ENCODE measurements at regions not wholly inside any gene's neighbourhood (a gene's known extent, or its start where the extent isn't known, plus 50 kb on each side); places are given as distances from the start of the nearest gene placed in this dataset.

- Histone ChIP-seq H3K27me3 (no peaks in the 10 kb centered on the region), H3K27ac (no peak overlapping the region), H3K4me1 (no peaks in the 10 kb centered on the region), H3K4me3 (no peak overlapping the region), H3K9me3 (no peaks in the 10 kb centered on the region), H3K36me3 (no peaks in the 10 kb centered on the region)
- intact Hi-C loops (cut with DNase I; ENCODE audit: low total_unique reads) = no loop called here
- DNase-seq = no peak
- TF ChIP-seq CTCF (IDR thresholded peaks at IDR 0.05) = no peak
- no peak for TF ChIP-seq POLR2A (IDR thresholded peaks at IDR 0.05)
Measured at GRCh38 chr11:70551351-70552166, 153.2 kb downstream of the CTTN start.

GRCh38 chr11:70552167-70553150, 154.1 kb downstream of the CTTN start:
- no peak overlapping the region for H3K4me3 ChIP-seq
- H3K9me3 ChIP-seq = no peaks in the 10 kb centered on the region
- no peaks in the 10 kb centered on the region for H3K4me1 ChIP-seq
- no peaks in the 10 kb centered on the region for H3K36me3 ChIP-seq
- H3K27me3 ChIP-seq = no peaks in the 10 kb centered on the region
- no peak for DNase-seq
- no peak overlapping the region for H3K27ac ChIP-seq
- intact Hi-C loops (cut with DNase I; ENCODE audit: low total_unique reads) = no loop called here
- TF ChIP-seq POLR2A (IDR thresholded peaks at IDR 0.05) (no peak), CTCF (IDR thresholded peaks at IDR 0.05) (no peak)

GRCh38 chr11:70555078-70555477, 156.7 kb downstream of the CTTN start:
- no peak overlapping the region for H3K27ac ChIP-seq
- H3K9me3 ChIP-seq = no peaks in the 10 kb centered on the region
- no peak for DNase-seq
- no peak overlapping the region for H3K4me3 ChIP-seq
- H3K4me1 ChIP-seq = no peaks in the 10 kb centered on the region
- intact Hi-C loops (cut with DNase I; ENCODE audit: low total_unique reads) = no loop called here
- no peaks in the 10 kb centered on the region for H3K27me3 ChIP-seq
- TF ChIP-seq CTCF (IDR thresholded peaks at IDR 0.05) = no peak
- no peak for TF ChIP-seq POLR2A (IDR thresholded peaks at IDR 0.05)
- no peaks in the 10 kb centered on the region for H3K36me3 ChIP-seq

GRCh38 chr11:70556884-70557741, 158.8 kb downstream of the CTTN start:
- Histone ChIP-seq H3K9me3 (no peaks in the 10 kb centered on the region), H3K27ac (no peak overlapping the region), H3K36me3 (no peaks in the 10 kb centered on the region), H3K4me3 (no peak overlapping the region), H3K27me3 (no peaks in the 10 kb centered on the region), H3K4me1 (no peaks in the 10 kb centered on the region)
- intact Hi-C loops (cut with DNase I; ENCODE audit: low total_unique reads) = no loop called here
- TF ChIP-seq CTCF (IDR thresholded peaks at IDR 0.05) (no peak), POLR2A (IDR thresholded peaks at IDR 0.05) (no peak)
- no peak for DNase-seq
